HCT116 (cell line): ENCODE measurements at regions not wholly inside any gene's neighbourhood (a gene's known extent, or its start where the extent isn't known, plus 50 kb on each side); places are given as distances from the start of the nearest gene placed in this dataset.

Source experiments
- ATAC-seq: fragments of 200-7000 bp; cut with Tn5 transposase; 2 replicates; pipeline ENCODE4 v1.9.1; 2020; ENCODE audit warnings: mild to moderate bottlenecking, moderate library complexity
- BruUV-seq: library from RNA; stranded (reverse); fragments of 400-500 nt; replicated peaks from 2 replicates; lab custom pipeline; 2021; lab: Mats Ljungman, UMichigan
- CTCF ChIA-PET: fragments of 300-600 bp; sonication (Branson Sonifier 250); formaldehyde crosslinking; loops from one replicate; lab custom pipeline; 2021; ENCODE audit warnings: antibody characterized with exemption; lab: Charles Lee
- POLR2A ChIA-PET: fragments of 300-600, 350-600 bp; sonication (Branson Sonifier 250); formaldehyde crosslinking; loops from one replicate; lab custom pipeline; 2021; ENCODE audit warnings: antibody characterized with exemption; lab: Charles Lee
- RAD21 ChIA-PET, 2 experiments: fragments of 300-600 bp; sonication (Branson Sonifier 250); formaldehyde crosslinking; loops; one replicate each; lab custom pipeline; 2023; ENCODE audit warnings: low total read pairs in 2 of 2; ENCODE audit not compliant: uncharacterized antibody in 2 of 2, unreplicated experiment in 2 of 2, low non-redundant PET in 1 of 2; lab: Charles Lee
- DNase-seq: peaks from one replicate; pipeline ENCODE4 v3.0.0-alpha.2; 2010; ENCODE audit warnings: low read depth, low spot score
- H2AFZ ChIP-seq: fragments of 200-600 bp; shearing (Covaris generic), sonication (generic); 2 replicates; pipeline ENCODE4 v1.6.1; 2017; ENCODE audit warnings: low read depth, mixed run types, mixed read lengths, antibody characterized with exemption, low read length; ENCODE audit not compliant: poor library complexity, severe bottlenecking
- H3K27ac ChIP-seq: 2 replicates; pipeline ENCODE4 v1.5.1; 2012; ENCODE audit warnings: low read depth, low read length
- H3K27me3 ChIP-seq: fragments of 200-600 bp; sonication (generic); 2 replicates; pipeline ENCODE4 v1.6.1; 2016; ENCODE audit warnings: mixed run types, low read length, mixed read lengths; ENCODE audit not compliant: insufficient read depth
- H3K36me3 ChIP-seq, 2 experiments: fragments of 200-500 bp in 1 of 2; fragments of 200-600 bp in 1 of 2; sonication (Bioruptor generic) in 1 of 2; sonication (generic) in 1 of 2; 2 replicates each; pipeline versions ENCODE4 v1.5.1 to v1.6.1; 2014 to 2016; ENCODE audit warnings: low read length in 2 of 2, inconsistent platforms in 1 of 2, mixed read lengths in 1 of 2, mixed run types in 1 of 2; ENCODE audit not compliant: insufficient read depth in 2 of 2, control insufficient read depth in 1 of 2
- H3K4me1 ChIP-seq, 2 experiments: fragments of 200-600 bp in 1 of 2; sonication (generic) in 1 of 2; 2 replicates each; pipeline versions ENCODE4 v1.5.1 to v1.6.1; 2012 to 2017; ENCODE audit warnings: low read length in 2 of 2, inconsistent platforms in 1 of 2, mild to moderate bottlenecking in 1 of 2, mixed read lengths in 1 of 2, mixed run types in 1 of 2, moderate library complexity in 1 of 2; ENCODE audit not compliant: insufficient read depth in 2 of 2, control insufficient read depth in 1 of 2
- H3K4me2 ChIP-seq: fragments of 200-600 bp; sonication (generic); 2 replicates; pipeline ENCODE4 v1.6.1; 2017; ENCODE audit warnings: mixed run types, low read length, mixed read lengths
- H3K4me3 ChIP-seq, 2 experiments: fragments of 200-600 bp in 1 of 2; sonication (generic) in 1 of 2; replicated peaks in 1 of 2; 2 replicates each; pipeline ENCODE4 v1.5.1; 2011 to 2016; ENCODE audit warnings: low read length in 2 of 2, control low read depth in 1 of 2, low read depth in 1 of 2, mild to moderate bottlenecking in 1 of 2, mixed read lengths in 1 of 2, mixed run types in 1 of 2
- H3K79me2 ChIP-seq: fragments of 200-600 bp; sonication (generic); 2 replicates; pipeline ENCODE4 v1.6.1; 2017; ENCODE audit warnings: mild to moderate bottlenecking, mixed run types, low read length, moderate library complexity, mixed read lengths; ENCODE audit not compliant: insufficient read depth
- H3K9ac ChIP-seq: fragments of 200-600 bp; sonication (generic); 2 replicates; pipeline ENCODE4 v1.6.1; 2016; ENCODE audit warnings: low read length, mixed read lengths
- H3K9me2 ChIP-seq: fragments of 200-600 bp; sonication (generic), shearing (Covaris generic); 2 replicates; pipeline ENCODE4 v1.6.1; 2017; ENCODE audit warnings: mixed run types, mild to moderate bottlenecking, moderate library complexity; ENCODE audit not compliant: insufficient read depth
- H3K9me3 ChIP-seq, 2 experiments: fragments of 200-500 bp in 1 of 2; fragments of 200-600 bp in 1 of 2; sonication (Bioruptor generic) in 1 of 2; sonication (generic) in 1 of 2; 2 replicates each; pipeline ENCODE4 v1.6.1; 2014 to 2017; ENCODE audit warnings: low read length in 2 of 2, mixed read lengths in 2 of 2, inconsistent platforms in 1 of 2, low read depth in 1 of 2, mild to moderate bottlenecking in 1 of 2, mixed run types in 1 of 2, moderate library complexity in 1 of 2; ENCODE audit not compliant: control insufficient read depth in 1 of 2, insufficient read depth in 1 of 2
- H4K20me1 ChIP-seq: fragments of 200-600 bp; sonication (generic), shearing (Covaris generic); 2 replicates; pipeline ENCODE4 v1.6.1; 2017; ENCODE audit warnings: mixed run types, mild to moderate bottlenecking, moderate library complexity; ENCODE audit not compliant: insufficient read depth
- CBX3 ChIP-seq: IDR thresholded peaks from 2 replicates; pipeline ENCODE4 v1.6.1; 2012; ENCODE audit warnings: low read depth
- EZH2 ChIP-seq: fragments of 200-600 bp; sonication (generic); IDR thresholded peaks from 2 replicates; pipeline ENCODE4 v1.6.1; 2017; ENCODE audit warnings: antibody characterized with exemption, mixed run types
- SIN3A ChIP-seq: IDR thresholded peaks from 2 replicates; pipeline ENCODE4 v1.6.1; 2012; ENCODE audit warnings: low read depth
- SP1 ChIP-seq: IDR thresholded peaks from 2 replicates; pipeline ENCODE4 v1.6.1; 2012; ENCODE audit warnings: low read depth
- YY1 ChIP-seq: IDR thresholded peaks from 2 replicates; pipeline ENCODE4 v1.6.1; 2011; ENCODE audit warnings: low read length, low read depth, moderate library complexity, mild to moderate bottlenecking; ENCODE audit not compliant: insufficient replicate concordance; ENCODE audit errors: extremely low read depth
- ZNF274 ChIP-seq: fragments of 200-500 bp; sonication (Bioruptor generic); IDR thresholded peaks from 2 replicates; pipeline ENCODE4 v1.6.1; 2014; ENCODE audit warnings: mild to moderate bottlenecking, low read depth, low read length, inconsistent platforms
- intact Hi-C: fragments of 100-400 bp; cut with micrococcal nuclease; formaldehyde crosslinking; loops from 2 replicates; pipeline ENCODE4 v1.10.0; 2022
- TF ChIP-seq, protein P1 (sequence below): IDR thresholded peaks from 2 replicates; pipeline ENCODE4 v1.6.1; 2011; ENCODE audit warnings: mild to moderate bottlenecking, low read length, moderate library complexity; ENCODE audit not compliant: insufficient replicate concordance; ENCODE audit errors: extremely low read depth
- TF ChIP-seq, protein P2 (sequence below), 3 experiments: fragments of 200-600 bp in 1 of 3; sonication (generic) in 1 of 3; IDR thresholded peaks in 2 of 3; conservative IDR thresholded peaks in 1 of 3; 2 replicates each; pipeline ENCODE4 v1.5.1; 2012 to 2017; ENCODE audit warnings: low read depth in 2 of 3, low read length in 2 of 3, antibody characterized with exemption in 1 of 3, borderline replicate concordance in 1 of 3, control low read depth in 1 of 3, mild to moderate bottlenecking in 1 of 3, mixed read lengths in 1 of 3, mixed run types in 1 of 3, moderate library complexity in 1 of 3; ENCODE audit not compliant: insufficient read depth in 1 of 3
- TF ChIP-seq, protein P3 (sequence below): IDR thresholded peaks from 2 replicates; pipeline ENCODE4 v1.6.1; 2012

DNA sequence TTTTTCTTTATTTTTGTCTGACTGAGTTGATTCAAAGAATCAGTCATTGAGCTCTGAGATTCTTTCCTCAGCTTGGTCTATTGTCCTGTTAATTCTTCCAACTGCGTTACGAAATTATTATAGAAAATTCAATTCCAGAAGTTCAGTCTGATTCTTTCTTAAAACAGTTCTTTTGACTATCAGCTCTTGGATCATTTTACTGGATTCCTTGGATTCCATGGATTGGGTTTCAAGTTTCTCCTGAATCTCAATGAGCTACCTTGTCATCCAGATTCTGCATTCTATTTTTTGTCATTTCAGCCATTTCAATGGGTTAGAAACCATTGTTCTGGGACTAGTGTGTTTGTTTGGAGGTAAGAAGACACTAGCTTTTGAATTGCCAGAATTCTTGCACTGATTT lies 169.3 kb downstream of the PCDH20 start:
- CTCF ChIA-PET: no interaction called here
- TF ChIP-seq ZNF274 (no peak), YY1 (no peak), EZH2 (no peak), SIN3A (no peak), SP1 (no peak), CBX3 (no peak)
- TF ChIP-seq, protein P1, sequence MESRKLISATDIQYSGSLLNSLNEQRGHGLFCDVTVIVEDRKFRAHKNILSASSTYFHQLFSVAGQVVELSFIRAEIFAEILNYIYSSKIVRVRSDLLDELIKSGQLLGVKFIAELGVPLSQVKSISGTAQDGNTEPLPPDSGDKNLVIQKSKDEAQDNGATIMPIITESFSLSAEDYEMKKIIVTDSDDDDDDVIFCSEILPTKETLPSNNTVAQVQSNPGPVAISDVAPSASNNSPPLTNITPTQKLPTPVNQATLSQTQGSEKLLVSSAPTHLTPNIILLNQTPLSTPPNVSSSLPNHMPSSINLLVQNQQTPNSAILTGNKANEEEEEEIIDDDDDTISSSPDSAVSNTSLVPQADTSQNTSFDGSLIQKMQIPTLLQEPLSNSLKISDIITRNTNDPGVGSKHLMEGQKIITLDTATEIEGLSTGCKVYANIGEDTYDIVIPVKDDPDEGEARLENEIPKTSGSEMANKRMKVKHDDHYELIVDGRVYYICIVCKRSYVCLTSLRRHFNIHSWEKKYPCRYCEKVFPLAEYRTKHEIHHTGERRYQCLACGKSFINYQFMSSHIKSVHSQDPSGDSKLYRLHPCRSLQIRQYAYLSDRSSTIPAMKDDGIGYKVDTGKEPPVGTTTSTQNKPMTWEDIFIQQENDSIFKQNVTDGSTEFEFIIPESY: no peak
- TF ChIP-seq, protein P2, sequence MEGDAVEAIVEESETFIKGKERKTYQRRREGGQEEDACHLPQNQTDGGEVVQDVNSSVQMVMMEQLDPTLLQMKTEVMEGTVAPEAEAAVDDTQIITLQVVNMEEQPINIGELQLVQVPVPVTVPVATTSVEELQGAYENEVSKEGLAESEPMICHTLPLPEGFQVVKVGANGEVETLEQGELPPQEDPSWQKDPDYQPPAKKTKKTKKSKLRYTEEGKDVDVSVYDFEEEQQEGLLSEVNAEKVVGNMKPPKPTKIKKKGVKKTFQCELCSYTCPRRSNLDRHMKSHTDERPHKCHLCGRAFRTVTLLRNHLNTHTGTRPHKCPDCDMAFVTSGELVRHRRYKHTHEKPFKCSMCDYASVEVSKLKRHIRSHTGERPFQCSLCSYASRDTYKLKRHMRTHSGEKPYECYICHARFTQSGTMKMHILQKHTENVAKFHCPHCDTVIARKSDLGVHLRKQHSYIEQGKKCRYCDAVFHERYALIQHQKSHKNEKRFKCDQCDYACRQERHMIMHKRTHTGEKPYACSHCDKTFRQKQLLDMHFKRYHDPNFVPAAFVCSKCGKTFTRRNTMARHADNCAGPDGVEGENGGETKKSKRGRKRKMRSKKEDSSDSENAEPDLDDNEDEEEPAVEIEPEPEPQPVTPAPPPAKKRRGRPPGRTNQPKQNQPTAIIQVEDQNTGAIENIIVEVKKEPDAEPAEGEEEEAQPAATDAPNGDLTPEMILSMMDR (IDR thresholded peaks at IDR 0.05 in 2 of 3, conservative IDR thresholded peaks at IDR 0.05 in 1 of 3; ENCODE audit: borderline replicate concordance in 1 of 3, insufficient read depth in 1 of 3, low read depth in 2 of 3, low read length in 2 of 3): no peak
- TF ChIP-seq, protein P3, sequence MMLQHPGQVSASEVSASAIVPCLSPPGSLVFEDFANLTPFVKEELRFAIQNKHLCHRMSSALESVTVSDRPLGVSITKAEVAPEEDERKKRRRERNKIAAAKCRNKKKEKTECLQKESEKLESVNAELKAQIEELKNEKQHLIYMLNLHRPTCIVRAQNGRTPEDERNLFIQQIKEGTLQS: no peak
- TF ChIP-seq, all 23 proteins: peak for 0
- POLR2A ChIA-PET: no interaction called here
- Histone ChIP-seq H3K9ac (no peak overlapping the region), H4K20me1 (no peaks in the 10 kb centered on the region), H3K27ac (no peak overlapping the region), H3K4me2 (no peak overlapping the region), H3K4me1 (no peaks in the 10 kb centered on the region), H3K79me2 (no peaks in the 10 kb centered on the region), H3K4me3 (no peak overlapping the region), H3K36me3 (no peaks in the 10 kb centered on the region), H2AFZ (no peak overlapping the region), H3K27me3 (no peaks in the 10 kb centered on the region), H3K9me2 (no peaks in the 10 kb centered on the region), H3K9me3 (no peaks in the 10 kb centered on the region)
- RAD21 ChIA-PET: no interaction called here
- DNase-seq: no peak
- ATAC-seq: no peak
- BruUV-seq: no TSS peak
- intact Hi-C loops: no loop called here
